Lower leg skin (tissue), 3 donors: ENCODE measurements at regions not wholly inside any gene's neighbourhood (a gene's known extent, or its start where the extent isn't known, plus 50 kb on each side); places are given as distances from the start of the nearest gene placed in this dataset.

Experiments
- POLR2A ChIP-seq, 2 donors: fragments of 450-650 bp; IDR thresholded peaks; one replicate each; pipeline ENCODE4 v1.6.1; 2016 to 2017; ENCODE audit warnings: antibody characterized with exemption in 2 of 2, mild to moderate bottlenecking in 1 of 2, moderate library complexity in 1 of 2
- TF ChIP-seq, protein P1 (sequence below), 3 donors: fragments of 450-650 bp; IDR thresholded peaks; one replicate each; pipeline ENCODE4 v1.5.1; 2016; ENCODE audit warnings: antibody characterized with exemption in 3 of 3, mild to moderate bottlenecking in 3 of 3, moderate library complexity in 2 of 3

DNA sequence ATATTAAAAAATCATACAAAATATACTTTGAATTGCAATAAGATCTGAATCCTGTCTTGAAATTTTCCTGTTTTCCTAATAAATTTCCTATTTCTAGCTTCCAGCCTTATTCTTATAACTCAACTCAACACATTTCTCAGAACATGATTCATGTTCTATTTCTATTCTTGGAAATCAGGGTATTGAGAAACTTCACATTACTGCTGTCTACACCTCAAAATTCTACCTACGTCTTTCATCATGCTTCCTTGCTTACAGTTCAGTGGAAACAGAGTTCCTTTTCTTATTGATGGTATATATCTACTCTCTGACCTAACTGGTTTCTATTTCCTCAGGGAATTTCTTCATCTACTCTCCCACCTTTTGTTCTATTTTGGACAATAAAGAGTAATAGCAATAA lies 2139.0 kb downstream of the ARAP2 start:
- TF ChIP-seq, protein P1, sequence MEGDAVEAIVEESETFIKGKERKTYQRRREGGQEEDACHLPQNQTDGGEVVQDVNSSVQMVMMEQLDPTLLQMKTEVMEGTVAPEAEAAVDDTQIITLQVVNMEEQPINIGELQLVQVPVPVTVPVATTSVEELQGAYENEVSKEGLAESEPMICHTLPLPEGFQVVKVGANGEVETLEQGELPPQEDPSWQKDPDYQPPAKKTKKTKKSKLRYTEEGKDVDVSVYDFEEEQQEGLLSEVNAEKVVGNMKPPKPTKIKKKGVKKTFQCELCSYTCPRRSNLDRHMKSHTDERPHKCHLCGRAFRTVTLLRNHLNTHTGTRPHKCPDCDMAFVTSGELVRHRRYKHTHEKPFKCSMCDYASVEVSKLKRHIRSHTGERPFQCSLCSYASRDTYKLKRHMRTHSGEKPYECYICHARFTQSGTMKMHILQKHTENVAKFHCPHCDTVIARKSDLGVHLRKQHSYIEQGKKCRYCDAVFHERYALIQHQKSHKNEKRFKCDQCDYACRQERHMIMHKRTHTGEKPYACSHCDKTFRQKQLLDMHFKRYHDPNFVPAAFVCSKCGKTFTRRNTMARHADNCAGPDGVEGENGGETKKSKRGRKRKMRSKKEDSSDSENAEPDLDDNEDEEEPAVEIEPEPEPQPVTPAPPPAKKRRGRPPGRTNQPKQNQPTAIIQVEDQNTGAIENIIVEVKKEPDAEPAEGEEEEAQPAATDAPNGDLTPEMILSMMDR (IDR thresholded peaks at IDR 0.05), result no peak
- TF ChIP-seq POLR2A (IDR thresholded peaks at IDR 0.05), result no peak
